ENCODE measurements at regions not wholly inside any gene's neighbourhood (a gene's known extent, or its start where the extent isn't known, plus 50 kb on each side); places are given as distances from the start of the nearest gene placed in this dataset.

- TF ChIP-seq CTCF (IDR thresholded peaks at IDR 0.05 in 8 of 11, conservative IDR thresholded peaks at IDR 0.05 in 3 of 11) = no peak
- TF ChIP-seq POLR2A (IDR thresholded peaks at IDR 0.05) = no peak
- no peak for TF ChIP-seq POLR2AphosphoS5 (IDR thresholded peaks at IDR 0.05)
Measured at GRCh38 chr12:90323217-90323616, 614.6 kb upstream of the ATP2B1 start.

All from spleen (tissue), 7 donors.